GM18505 (cell line): ENCODE measurements at regions not wholly inside any gene's neighbourhood (a gene's known extent, or its start where the extent isn't known, plus 50 kb on each side); places are given as distances from the start of the nearest gene placed in this dataset.
A peak's percentile ranks its signal among the peaks of the same experiment; 100 is the strongest.

Experiments
- ATAC-seq: cut with Tn5 transposase; IDR thresholded peaks from one replicate; pipeline ENCODE4 v1.9.1; 2021; ENCODE audit not compliant: unreplicated experiment
- POLR2A ChIP-seq: IDR thresholded peaks from 4 replicates; pipeline ENCODE4 v1.6.1; 2011; ENCODE audit warnings: borderline replicate concordance; ENCODE audit not compliant: insufficient read depth, insufficient read length; ENCODE audit errors: extremely low read depth

DNA sequence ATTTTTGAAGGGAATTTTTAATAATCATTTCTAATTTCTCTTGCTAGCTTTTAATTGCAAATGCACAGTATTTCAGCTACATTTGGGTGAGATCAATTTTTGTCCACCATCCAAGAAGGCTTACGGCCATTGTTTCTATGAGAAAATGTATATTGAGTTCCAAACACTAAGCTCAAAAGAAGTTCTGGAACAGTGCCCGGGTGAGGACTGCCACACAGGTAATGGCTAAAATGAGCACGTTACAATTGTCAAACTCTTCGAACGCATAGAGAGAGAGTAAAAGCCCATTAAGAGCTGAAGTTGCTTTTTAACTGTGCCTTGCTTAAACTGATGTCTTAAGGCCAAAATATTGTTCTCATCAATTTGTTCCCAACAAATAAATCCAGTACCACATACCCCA lies 755.0 kb downstream of the DIAPH3 start:
- TF ChIP-seq POLR2A, result no peak
- no peak for ATAC-seq

DNA sequence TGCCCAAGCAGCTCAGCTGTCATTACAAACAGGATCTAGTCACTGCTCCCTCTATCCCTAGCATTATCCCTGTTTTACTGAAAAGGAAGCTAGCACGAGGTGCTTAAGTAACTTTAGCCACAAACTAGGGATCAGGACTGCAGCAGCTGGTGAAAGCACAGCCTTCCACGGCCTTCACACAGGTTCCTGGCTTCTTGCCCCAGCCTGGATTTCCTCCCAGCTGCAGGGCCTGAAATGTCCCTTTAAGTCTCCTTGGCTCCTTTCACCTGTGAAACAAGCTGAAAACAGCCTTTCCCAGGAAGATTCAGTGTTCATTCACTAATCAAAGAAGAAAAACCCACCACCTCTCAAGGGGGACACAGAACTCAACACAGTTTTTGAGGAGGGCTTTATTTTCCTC lies 754.5 kb downstream of the DIAPH3 start:
- no peak for TF ChIP-seq POLR2A
- no peak for ATAC-seq

DNA sequence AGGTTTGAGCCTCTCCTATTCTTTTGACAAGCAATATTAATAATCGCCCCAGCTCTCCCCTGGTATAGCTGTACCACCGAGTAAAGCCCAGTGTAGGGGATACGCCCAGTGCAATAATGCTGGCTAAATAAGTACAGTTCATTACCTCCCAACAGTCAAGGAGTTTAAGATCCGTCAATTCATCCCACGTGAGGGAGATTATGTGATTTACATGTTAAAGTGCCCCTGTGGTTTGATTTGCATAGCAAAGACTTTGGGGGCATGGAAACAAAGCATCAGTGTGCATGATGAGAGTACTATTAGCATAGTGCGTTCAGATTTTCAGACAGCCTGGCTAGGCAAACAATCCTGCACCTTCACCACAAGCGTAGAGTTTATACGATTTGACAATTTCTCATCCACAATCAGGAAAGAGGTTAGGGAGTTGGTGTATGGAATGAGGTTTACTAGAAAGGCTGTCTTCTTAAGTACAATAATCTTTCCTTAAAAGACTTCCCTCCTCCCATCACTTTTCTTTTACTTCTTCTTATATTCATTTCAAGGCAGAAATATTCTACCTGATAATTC lies 754.0 kb downstream of the DIAPH3 start:
- no peak for TF ChIP-seq POLR2A
- no peak for ATAC-seq

DNA sequence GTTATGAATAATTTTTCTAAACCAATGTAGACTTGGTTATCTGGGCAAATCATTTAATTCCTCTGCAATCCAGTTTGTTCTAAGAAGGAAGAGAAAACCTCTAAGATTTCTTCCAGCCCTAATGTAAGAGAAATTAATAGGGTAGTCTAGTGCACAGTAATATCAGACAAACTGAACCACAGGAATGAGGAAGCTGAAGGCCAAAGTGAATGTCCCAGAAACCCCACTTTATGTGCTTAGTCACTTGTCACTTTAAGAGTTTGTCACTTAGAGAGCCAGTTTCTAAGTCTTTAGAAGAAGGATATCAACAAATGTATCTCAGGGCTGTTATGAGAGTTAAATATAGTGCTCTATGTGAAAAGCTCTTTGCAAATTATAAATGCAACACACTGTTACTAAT lies 750.6 kb downstream of the DIAPH3 start:
- ATAC-seq, result peak; percentile 90
- no peak for TF ChIP-seq POLR2A

DNA sequence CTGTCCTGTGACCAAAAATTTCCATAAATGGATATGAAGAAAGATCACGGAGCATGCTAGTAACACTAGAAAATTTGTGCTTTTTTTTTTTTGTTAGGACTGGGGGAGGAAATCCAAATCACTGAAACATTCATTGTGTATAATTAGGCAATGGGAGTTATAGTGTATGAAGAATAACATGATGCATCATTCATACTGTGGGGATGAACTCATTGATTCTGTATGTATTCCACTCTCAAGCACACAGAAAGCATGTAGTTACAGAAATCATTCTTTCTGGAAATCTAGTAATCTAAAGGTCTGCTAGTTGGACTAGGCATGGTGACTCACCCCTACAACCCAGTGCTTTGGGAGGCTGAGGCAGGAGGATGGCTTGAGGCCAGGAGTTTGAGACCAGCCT lies 749.7 kb downstream of the DIAPH3 start:
- no peak for TF ChIP-seq POLR2A
- ATAC-seq, result no peak

DNA sequence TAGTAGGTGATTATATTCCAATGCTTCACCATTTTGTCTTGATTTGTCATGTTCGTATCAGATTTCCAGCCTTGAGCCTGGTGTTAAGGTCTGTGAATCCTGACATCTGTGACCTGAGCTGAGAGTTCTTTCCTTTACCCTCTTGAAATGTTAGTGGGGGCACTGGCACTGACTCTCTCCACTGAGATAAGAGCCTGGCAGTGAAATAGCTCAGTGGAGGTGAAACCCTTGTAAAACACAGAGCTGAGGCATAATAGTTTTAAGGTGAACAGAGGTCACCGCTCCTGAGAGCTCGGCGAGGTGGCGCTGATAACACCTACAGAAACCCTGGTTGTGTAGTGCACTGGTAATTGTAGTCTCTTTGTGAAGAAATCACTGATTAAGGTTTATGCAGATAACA lies 748.2 kb downstream of the DIAPH3 start:
- no peak for TF ChIP-seq POLR2A
- no peak for ATAC-seq

DNA sequence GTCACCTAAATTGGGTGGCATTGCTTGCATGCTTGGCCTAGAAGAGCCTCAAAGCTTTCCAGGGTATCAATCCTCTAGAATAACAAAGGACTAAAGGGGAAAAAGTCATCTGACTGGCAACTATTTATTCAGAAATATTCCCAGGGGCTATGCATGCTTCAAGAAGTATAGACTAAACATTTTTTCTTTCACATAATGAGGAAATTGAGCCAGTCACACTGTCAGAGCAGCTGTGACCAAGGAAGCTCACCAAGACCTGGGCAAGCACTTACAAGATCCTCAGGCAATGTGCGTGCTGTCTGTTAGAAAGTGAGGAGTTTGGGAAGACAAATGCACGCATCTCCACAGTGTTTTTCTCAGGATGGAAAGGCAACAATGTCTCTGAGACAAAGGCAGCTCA lies 747.2 kb downstream of the DIAPH3 start:
- TF ChIP-seq POLR2A, result no peak

DNA sequence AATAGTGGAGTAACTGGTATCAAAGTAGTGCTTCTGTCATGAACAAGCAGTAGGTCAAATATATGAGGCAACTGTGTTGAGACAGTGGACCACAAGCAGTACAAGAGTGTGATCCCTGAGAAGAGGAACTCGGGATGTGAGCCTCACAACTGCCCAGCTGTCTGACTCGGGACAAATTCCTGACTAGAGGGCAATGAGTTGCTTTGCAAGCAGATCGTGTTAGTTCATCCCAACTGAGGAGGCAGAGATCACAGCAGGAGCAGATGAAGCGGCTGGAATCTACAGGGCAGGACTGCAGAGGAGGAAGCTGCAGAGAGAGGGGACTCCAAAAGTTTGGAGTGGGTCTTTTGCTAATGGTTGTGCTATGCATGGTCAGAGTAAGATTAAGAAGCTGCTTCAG lies 741.1 kb downstream of the DIAPH3 start:
- no peak for ATAC-seq
- TF ChIP-seq POLR2A, result no peak

More for the DNA sequence above, 747.2 kb downstream of the DIAPH3 start:
- ATAC-seq, result no peak

DNA sequence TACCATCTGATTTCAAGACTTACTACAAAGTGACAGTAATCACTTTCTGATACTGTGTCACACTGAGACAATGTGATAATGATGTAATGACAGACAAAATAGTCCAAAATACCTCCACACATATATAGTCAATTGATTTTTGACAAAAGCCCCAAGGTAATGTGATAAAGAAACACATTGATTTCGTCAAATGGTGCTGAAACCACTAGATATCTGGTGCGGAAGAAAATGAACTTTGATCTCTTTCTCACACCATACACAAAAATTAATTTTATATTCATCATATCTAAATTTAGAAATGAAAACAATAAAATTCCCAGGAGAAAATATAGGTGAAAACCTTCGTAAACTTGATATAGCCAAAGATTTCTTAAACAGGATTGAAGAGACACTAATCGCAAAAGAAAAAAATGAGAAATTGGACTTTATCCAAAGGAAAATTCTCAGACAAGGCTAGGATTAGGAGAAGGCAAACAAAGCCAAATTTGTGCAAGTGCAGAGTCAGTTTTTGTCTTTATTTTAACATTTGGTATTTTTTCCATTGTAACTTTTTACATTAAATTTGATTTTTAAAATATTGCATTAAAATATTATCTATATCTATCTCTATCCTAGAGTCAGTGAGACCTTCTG lies 739.9 kb downstream of the DIAPH3 start:
- no peak for ATAC-seq
- TF ChIP-seq POLR2A, result no peak

DNA sequence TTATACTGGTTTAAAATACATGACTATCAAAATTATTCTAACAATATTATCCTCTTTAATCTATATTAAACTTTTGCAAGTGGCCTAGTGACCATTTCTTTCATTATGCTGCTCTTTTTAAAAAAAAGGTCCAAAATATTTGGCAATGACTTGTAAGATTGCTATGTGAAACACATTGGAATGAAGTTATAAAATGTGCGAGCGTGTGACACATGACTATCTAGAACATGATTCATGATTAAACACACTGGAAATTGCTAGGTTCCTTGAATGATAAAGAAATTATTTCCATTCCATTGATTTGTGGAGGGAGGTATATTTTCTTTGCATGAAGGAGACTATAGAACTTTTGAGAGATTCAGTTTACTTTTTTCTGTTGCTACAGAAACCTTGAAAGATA lies 739.1 kb downstream of the DIAPH3 start:
- TF ChIP-seq POLR2A, result no peak
- no peak for ATAC-seq

DNA sequence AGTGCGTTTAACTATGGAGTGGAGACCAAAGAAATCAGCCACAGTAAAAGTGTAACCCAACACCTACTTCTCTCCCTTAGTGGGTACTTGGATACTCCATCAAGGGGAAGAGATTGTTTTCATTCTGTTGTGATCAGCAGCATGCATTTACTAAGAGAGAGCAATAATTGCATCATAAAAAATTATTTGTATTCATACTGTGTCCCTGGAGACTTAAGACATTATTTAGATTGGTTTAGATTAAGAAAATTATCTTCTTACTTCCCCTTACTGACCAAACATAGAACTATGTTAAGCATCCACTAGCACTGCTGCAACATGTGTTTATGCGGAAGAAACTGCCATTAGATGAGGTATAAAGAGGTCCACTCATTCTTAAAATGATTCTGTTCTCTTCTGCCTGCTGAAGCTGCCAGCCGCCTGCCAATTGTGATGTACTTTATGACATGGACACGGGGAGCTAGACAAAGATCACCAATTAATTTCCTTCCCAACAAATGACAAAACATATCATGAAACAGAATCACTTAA lies 738.5 kb downstream of the DIAPH3 start:
- ATAC-seq, result no peak
- no peak for TF ChIP-seq POLR2A

DNA sequence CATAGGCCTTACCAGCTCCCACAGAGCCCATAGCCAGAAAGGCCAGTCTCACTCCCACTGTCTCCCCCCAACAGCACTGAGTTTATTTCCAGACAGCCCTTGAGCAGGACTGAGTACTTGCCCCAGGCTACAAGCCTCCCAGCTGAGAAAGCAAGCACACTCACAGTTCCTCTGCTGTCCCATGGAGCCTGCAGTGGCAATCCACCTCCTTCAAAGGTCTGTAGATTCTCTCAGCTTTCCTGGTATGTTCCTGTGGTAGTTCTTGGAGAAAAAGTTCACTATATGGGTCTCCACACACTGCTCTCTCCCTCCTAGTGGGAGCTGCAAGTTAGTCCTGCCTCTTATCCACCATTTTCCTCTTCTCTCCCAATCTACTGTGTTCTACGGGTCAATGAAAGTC lies 728.7 kb downstream of the DIAPH3 start:
- no peak for ATAC-seq
- TF ChIP-seq POLR2A, result no peak

DNA sequence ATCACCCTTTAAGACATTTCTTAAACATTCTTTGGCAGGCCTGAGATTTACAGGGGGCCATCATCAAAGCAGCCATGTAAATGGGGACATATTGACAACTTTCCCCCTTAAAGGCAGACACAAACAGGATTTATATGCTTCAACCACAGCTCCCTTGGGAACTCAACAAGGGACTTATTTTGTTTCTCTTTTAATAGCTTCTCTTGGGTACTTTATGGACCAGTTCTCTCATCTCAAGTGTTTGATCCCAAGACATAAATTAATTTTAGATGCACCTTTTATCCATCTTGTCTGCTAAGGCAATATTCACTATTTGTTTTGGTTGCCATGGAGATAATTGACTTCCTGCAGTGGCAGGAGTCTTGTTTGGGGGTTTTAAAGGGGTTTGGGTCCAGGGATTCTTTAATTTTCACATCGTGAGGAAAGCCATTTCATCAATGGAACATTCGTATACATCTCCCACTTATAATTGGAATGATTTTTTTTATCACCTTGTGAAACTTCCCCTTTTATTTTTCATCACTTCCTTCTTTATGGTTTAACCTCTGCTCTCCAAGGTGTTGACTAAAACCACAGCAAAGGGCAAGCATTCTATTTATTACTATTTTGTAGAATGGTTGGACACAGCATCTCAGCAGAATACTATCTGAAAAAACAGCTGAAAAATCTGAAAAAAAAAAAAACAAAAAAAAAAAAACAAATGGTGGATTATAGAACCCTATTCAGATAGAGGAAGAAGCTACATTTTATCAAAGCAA lies 726.0 kb downstream of the DIAPH3 start:
- TF ChIP-seq POLR2A, result no peak
- ATAC-seq, result no peak
